Neutrophil (primary cell): ENCODE measurements at regions not wholly inside any gene's neighbourhood (a gene's known extent, or its start where the extent isn't known, plus 50 kb on each side); places are given as distances from the start of the nearest gene placed in this dataset.

Source experiments
- H3K27ac ChIP-seq: fragments of 200-600 bp; sonication (generic); 2 replicates; pipeline ENCODE4 v1.5.1; 2016; ENCODE audit warnings: mild to moderate bottlenecking, moderate library complexity
- H3K27me3 ChIP-seq: fragments of 200-600 bp; sonication (generic); 2 replicates; pipeline ENCODE4 v1.6.0; 2016; ENCODE audit warnings: mild to moderate bottlenecking
- H3K36me3 ChIP-seq: fragments of 200-600 bp; sonication (generic); 2 replicates; pipeline ENCODE4 v1.5.1; 2017
- H3K4me1 ChIP-seq, 2 experiments: fragments of 200-600 bp in 1 of 2; sonication (generic) in 1 of 2; 1 replicate in 1 of 2; 2 replicates in 1 of 2; pipeline versions ENCODE4 v1.5.1 to v1.6.1; 2013 to 2016; ENCODE audit warnings: low read depth in 1 of 2, low read length in 1 of 2, mild to moderate bottlenecking in 1 of 2, moderate library complexity in 1 of 2; ENCODE audit not compliant: control insufficient read depth in 1 of 2, insufficient read depth in 1 of 2
- H3K4me3 ChIP-seq, 2 experiments: fragments of 200-600 bp in 1 of 2; sonication (generic) in 1 of 2; 1 replicate in 1 of 2; 2 replicates in 1 of 2; pipeline ENCODE4 v1.5.1; 2013 to 2016; ENCODE audit warnings: low read depth in 1 of 2, low read length in 1 of 2, mild to moderate bottlenecking in 1 of 2, moderate library complexity in 1 of 2
- H3K9me3 ChIP-seq: fragments of 200-600 bp; sonication (generic); 2 replicates; pipeline ENCODE4 v1.5.1; 2016
- CTCF ChIP-seq: fragments of 200-600 bp; sonication (generic); IDR thresholded peaks from 2 replicates; pipeline ENCODE4 v1.5.1; 2016; ENCODE audit warnings: antibody characterized with exemption

- TF ChIP-seq CTCF, result no peak
- Histone ChIP-seq H3K36me3 (no peaks in the 10 kb centered on the region), H3K4me1 (peaks cover 56 to 84% of the 10 kb centered on the region in 2 experiments), H3K9me3 (no peaks in the 10 kb centered on the region), H3K4me3 (peak overlapping the region in 1 of 2 experiments; percentile 16), H3K27ac (peak overlapping the region; percentile 66), H3K27me3 (peaks cover 6% of the 10 kb centered on the region)
Observed at GRCh38 chr7:22572292-22572691, 72.3 kb upstream of the STEAP1B start.

- H3K27me3 ChIP-seq, result peaks cover 10% of the 10 kb centered on the region
- H3K4me1 ChIP-seq, result peaks cover 51 to 79% of the 10 kb centered on the region in 2 experiments
- no peak for TF ChIP-seq CTCF
- peak overlapping the region; percentile 66 for H3K27ac ChIP-seq
- no peaks in the 10 kb centered on the region for H3K36me3 ChIP-seq
- H3K9me3 ChIP-seq, result no peaks in the 10 kb centered on the region
- peak overlapping the region in 1 of 2 experiments; percentile 16 for H3K4me3 ChIP-seq
Observed at GRCh38 chr7:22571766-22572165, 71.8 kb upstream of the STEAP1B start.

GRCh38 chr7:22569586-22570321 is 69.8 kb upstream of the STEAP1B start:
- no peak for TF ChIP-seq CTCF
- peaks cover 23% of the 10 kb centered on the region for H3K27me3 ChIP-seq
- H3K36me3 ChIP-seq, result no peaks in the 10 kb centered on the region
- no peaks in the 10 kb centered on the region for H3K9me3 ChIP-seq
- H3K4me1 ChIP-seq, result peaks cover 31 to 76% of the 10 kb centered on the region in 2 experiments
- H3K4me3 ChIP-seq, result no peak overlapping the region
- peak overlapping the region; percentile 20 for H3K27ac ChIP-seq

- Histone ChIP-seq H3K4me1 (peaks cover 15 to 74% of the 10 kb centered on the region in 2 experiments), H3K4me3 (no peak overlapping the region), H3K27me3 (peaks cover 48% of the 10 kb centered on the region), H3K36me3 (no peaks in the 10 kb centered on the region), H3K27ac (no peak overlapping the region), H3K9me3 (no peaks in the 10 kb centered on the region)
- TF ChIP-seq CTCF, result no peak
Observed at GRCh38 chr7:22566592-22566991, 66.6 kb upstream of the STEAP1B start.

DNA sequence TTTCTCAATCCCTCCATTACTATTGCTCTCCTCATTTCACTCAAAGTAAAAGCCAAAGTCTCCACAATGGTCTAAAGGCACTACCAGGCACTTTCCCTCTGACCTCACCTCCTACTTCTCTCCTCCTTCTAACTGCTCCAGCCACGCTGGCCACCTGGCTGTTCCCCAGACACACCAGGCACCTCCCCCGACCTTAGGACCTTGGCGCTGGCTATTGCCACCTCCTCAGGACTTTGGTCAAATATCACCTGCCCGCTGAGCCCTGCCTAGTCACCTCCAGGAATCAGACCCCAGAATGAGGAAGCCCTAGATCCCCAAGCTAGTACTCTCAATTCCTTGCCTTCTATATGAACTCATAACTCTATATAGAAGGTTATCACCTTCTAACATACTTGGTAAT is 66.2 kb upstream of the STEAP1B start:
- TF ChIP-seq CTCF, result no peak
- Histone ChIP-seq H3K27me3 (peaks cover 51% of the 10 kb centered on the region), H3K27ac (no peak overlapping the region)

More for the DNA sequence above, 66.2 kb upstream of the STEAP1B start:
- Histone ChIP-seq H3K36me3 (no peaks in the 10 kb centered on the region), H3K4me3 (no peak overlapping the region), H3K4me1 (peaks cover 11 to 74% of the 10 kb centered on the region in 2 experiments), H3K9me3 (no peaks in the 10 kb centered on the region)
